ENCODE measurements at regions not wholly inside any gene's neighbourhood (a gene's known extent, or its start where the extent isn't known, plus 50 kb on each side); places are given as distances from the start of the nearest gene placed in this dataset.
"Not testable (repeated sequence)": the region's sequence is repeated elsewhere in the genome, so short reads cannot be mapped to it uniquely, and the experiment has no call there.

DNA sequence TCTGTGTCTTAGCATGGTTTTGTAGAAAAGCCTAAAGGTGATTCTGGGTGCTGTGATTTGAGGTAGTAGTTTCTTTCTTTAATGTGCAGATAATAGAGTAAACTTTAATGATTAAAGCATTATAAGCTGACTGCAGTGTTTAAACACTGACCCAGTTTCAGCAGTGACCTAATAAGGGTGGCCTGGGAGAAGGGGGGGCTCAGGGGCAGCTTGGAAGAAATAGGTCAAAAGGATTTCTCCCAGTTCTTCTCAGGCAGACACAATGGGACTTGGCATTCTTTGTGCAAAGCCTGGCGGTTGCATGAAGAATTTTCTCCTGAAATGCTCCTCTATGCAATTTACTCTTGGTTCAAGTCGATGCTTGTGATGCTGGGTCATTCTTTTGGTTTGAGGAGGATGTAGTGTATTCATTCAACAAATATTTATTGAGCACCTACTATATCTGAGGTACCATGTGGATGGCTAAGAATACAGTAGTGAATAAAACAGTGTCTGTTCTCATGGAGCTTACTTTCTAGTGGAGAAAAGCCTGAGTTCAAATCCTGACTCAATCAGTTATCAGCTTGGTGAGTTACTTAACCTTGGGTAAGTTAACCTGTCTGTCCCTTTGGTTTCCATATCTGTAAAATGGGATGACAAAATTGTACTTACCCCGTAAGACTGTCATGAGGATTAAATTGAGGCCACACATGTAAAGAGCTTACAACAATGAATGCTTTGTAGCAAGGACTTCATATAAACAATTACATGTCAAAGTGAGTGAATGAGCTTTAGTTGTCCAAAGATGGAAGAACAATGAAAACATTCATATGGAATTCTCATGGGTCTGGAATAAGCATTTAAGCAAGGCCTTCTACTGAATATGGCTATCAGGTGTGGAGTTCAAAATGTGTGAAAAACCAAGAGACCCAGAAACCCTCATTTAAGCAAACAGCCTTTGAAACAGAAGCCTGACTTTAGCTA lies 210.2 kb downstream of the KCNRG start:
- no peak overlapping the region for H3K4me3 ChIP-seq (ENCODE audit: low read depth, low read length)
- TF ChIP-seq CTCF (conservative IDR thresholded peaks at IDR 0.05; ENCODE audit: low read depth, low read length) = no peak
- DNase-seq (ENCODE audit: low read depth) = no peak

GRCh38 chr13:50226515-50227155 lies 211.4 kb downstream of the KCNRG start:
- TF ChIP-seq CTCF (conservative IDR thresholded peaks at IDR 0.05; ENCODE audit: low read depth, low read length) = no peak
- no peak overlapping the region for H3K4me3 ChIP-seq (ENCODE audit: low read depth, low read length)
- DNase-seq (ENCODE audit: low read depth) = no peak

- DNase-seq (ENCODE audit: low read depth) = no peak
- no peak for TF ChIP-seq CTCF (conservative IDR thresholded peaks at IDR 0.05; ENCODE audit: low read depth, low read length)
- H3K4me3 ChIP-seq (ENCODE audit: low read depth, low read length) = no peak overlapping the region
Observed at GRCh38 chr13:50227361-50227760, 212.1 kb downstream of the KCNRG start.

DNA sequence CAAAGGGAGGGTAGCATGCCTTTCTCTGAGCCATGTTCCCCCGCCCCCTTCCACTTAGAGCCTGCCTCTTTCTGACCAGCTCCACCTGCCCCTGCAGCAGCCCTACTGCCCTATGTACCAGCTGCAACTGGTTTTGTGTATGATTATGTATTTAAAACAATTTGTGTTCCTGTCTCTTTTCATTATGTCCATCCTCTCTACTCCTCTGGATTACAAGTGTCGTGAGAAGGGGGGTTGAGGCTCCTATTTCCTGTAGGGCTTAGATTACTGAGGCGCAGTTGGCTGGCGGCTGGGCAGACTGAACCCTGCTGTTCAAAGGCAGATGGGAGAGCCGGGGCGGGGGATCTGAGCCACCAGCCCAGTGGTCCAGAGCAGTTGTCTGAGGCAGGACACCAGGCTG lies 213.3 kb downstream of the KCNRG start:
- no peak overlapping the region for H3K4me3 ChIP-seq (ENCODE audit: low read depth, low read length)
- TF ChIP-seq CTCF (conservative IDR thresholded peaks at IDR 0.05; ENCODE audit: low read depth, low read length) = no peak
- DNase-seq (ENCODE audit: low read depth) = no peak

DNA sequence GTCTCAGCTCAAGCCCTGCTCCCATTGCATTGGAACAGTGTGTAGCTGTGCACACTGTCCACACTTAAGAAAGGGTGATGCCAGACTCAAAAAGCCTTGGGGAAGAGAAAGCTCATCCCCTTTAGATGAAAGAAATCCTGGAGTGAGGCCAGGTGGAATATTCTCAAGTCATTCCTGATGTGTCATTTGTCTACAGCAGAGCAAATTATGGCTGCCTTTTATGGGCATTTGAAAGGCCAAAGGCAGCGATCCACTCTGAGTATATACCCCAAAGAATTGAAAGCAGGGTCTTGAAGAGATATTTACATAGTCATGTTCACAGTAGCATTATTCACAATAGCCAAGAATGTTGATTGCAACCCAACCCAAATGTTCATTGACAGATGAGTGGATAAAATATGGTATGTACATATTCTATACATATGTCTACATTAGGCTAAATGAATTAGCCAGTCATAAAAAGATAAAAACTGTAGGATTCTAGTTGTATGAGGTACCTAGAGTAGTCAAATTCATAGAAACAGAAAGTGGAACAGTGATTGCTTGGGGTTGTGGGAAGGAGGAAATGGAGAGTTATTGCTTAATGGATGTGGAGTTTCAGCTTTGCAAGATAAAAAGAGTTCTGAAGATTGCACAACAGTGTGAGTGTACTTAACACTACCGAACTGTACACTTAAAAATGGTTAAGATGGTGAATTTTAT lies 214.9 kb downstream of the KCNRG start:
- H3K4me3 ChIP-seq (ENCODE audit: low read depth, low read length) = no peak overlapping the region
- no peak for TF ChIP-seq CTCF (conservative IDR thresholded peaks at IDR 0.05; ENCODE audit: low read depth, low read length)
- DNase-seq (ENCODE audit: low read depth) = no peak

DNA sequence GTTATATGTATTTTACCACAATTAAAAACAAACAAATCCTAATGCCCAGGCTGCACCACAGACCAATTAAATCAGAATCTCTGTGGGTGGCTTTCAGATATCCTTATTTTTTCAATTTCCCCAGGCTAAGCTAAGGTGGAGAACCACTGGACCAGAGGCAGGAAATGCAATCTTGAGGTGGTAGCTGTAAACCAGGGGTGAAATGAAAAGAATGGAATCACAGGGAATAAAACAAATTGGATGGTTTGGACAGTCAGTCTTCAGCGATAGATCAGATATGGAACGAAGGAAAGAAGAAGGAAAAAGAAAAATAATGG lies 215.4 kb downstream of the KCNRG start:
- TF ChIP-seq CTCF (conservative IDR thresholded peaks at IDR 0.05; ENCODE audit: low read depth, low read length) = no peak
- no peak overlapping the region for H3K4me3 ChIP-seq (ENCODE audit: low read depth, low read length)
- DNase-seq (ENCODE audit: low read depth) = no peak

GRCh38 chr13:50233574-50233973 lies 218.3 kb downstream of the KCNRG start:
- not testable (repeated sequence) for DNase-seq (ENCODE audit: low read depth); H3K4me3 ChIP-seq (ENCODE audit: low read depth, low read length)

Data from epithelial cell of proximal tubule (primary cell).